GM04503 (cell line): ENCODE measurements at regions not wholly inside any gene's neighbourhood (a gene's known extent, or its start where the extent isn't known, plus 50 kb on each side); places are given as distances from the start of the nearest gene placed in this dataset.
"Not testable (repeated sequence)": the region's sequence is repeated elsewhere in the genome, so short reads cannot be mapped to it uniquely, and the experiment has no call there.

Source experiments
- DNase-seq: peaks from one replicate; pipeline ENCODE4 v3.0.0-alpha.2; 2012; ENCODE audit warnings: low read depth

- not testable (repeated sequence) for DNase-seq
Measured at GRCh38 chr2:238723740-238724320, 124.1 kb upstream of the TWIST2 start.

GRCh38 chr2:238724728-238725127 is 123.2 kb upstream of the TWIST2 start:
- DNase-seq: no peak

GRCh38 chr2:238725298-238725697 is 122.6 kb upstream of the TWIST2 start:
- DNase-seq: no peak

GRCh38 chr2:238726670-238727584 is 121.0 kb upstream of the TWIST2 start:
- DNase-seq: no peak

DNA sequence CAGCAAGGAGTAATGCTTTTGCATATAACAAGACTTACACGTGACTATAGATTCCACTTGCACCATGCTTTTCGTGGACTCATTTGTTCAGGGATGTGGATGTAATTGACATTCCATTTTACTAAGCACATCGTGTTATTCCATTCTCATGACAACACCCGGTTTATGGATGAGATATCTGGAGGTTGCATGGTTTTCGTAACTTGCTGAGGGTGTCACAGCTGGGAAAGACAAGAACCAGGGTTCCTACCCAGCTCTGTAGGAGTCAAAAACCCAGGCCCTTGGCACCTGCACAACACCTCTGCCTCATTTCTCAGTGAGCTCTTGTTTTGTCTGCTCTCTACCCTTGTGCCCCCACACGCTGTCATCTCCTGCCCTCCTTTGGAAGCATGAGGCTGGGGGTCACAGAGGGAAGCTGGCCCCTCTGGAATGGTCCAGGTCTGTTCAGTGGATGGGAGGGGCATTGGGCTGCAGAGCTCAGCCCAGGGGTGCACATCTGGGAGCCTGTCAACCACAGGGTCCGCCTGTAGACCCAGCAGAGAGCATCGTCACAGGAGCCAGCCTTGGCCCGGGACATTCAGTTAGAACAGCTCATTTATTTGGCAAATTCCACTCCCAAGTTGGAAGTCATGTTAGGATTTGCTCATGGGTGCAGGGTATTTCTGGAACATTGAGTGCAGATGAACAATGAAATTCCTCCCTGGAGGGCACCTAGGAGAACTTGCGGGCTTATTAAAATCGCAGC is 120.1 kb upstream of the TWIST2 start:
- DNase-seq: peak; percentile 99

- DNase-seq: peak; percentile 100
Measured at GRCh38 chr2:238728330-238729260, 119.3 kb upstream of the TWIST2 start.

DNA sequence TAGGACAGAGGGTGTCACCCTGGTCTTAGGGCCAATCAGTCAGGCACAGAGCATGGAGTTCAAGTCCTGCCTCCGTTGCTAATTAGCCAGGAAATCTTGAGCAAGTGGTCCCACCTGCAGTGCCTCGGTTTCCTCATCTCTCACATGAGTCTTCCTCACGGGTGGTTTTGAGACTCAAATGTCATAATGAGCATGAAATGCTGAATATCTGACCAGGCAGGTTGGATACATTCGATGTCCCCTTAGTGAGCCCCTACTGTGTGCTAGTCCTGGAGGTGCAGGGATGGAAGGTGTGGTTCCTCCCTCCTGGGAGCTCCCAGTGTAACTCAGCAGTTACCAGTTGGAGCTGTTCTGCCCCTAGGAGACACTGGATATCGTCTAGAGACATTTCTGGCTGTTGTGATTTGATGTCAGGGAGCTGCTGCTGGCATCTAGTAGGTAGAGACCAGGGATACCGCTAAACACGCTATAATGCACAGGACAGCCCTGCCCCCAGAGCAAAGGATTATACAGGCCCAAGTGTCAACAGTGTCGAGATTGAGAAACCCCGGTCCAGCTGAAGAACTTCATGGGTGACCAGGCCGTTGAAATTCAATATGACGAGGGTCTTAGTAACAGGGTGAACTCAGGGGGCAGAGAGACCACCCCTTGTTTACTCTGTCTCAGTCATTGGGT is 118.5 kb upstream of the TWIST2 start:
- no peak for DNase-seq

DNA sequence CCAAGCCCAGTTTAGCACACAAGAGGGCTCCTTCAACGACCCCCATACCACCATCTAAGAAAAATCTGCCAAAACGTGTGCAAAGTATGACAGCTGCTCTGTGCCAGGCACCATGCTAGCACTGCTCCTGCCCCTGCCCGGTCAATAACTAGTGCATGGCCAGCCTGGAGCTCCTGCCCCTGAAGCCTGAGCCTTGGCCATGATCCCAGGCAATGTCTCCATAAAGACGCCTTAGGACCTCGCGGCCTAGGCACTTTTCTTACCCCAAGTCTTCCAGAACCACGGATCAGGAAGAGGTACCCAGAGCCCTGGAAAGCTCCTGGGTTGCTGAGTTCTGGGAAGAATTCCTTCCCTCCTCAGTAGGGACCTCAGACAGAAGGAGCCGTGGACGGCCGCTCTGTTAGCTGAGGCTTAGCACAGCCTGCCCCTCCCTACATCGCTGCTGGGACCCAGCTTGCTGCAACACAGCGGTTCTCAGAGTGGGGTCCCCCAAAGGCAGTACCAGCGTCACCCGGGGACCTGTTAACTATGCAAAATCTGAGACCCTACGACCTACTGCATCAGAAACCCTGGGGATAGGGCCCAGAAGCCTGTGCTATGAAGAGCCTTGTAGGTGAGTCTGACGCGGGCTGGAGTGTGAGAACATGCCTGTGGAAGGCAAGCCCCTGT is 117.8 kb upstream of the TWIST2 start:
- no peak for DNase-seq

- no peak for DNase-seq
Measured at GRCh38 chr2:238730881-238731280, 117.0 kb upstream of the TWIST2 start.

GRCh38 chr2:238731961-238732360 is 115.9 kb upstream of the TWIST2 start:
- peak; percentile 71 for DNase-seq

GRCh38 chr2:238738917-238739316 is 109.0 kb upstream of the TWIST2 start:
- no peak for DNase-seq

DNA sequence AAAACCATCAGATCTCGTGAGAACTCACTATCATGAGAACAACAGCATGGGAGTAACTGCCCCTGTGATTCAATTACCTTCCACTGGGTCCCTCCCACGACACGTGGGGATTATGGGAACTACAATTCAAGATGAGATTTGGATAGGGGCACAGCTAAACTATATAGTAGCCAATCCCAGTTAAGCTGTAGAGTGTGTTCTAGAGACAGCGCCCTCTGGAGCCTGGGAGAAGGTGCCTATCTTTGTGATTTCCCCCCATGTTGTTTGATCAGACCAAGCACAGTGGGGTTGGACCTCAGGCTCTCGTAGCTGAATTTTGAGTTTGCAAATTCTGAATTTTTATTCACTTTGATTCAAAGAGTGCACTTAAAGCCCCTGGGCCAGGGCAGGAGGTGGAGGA is 108.2 kb upstream of the TWIST2 start:
- DNase-seq: no peak

DNA sequence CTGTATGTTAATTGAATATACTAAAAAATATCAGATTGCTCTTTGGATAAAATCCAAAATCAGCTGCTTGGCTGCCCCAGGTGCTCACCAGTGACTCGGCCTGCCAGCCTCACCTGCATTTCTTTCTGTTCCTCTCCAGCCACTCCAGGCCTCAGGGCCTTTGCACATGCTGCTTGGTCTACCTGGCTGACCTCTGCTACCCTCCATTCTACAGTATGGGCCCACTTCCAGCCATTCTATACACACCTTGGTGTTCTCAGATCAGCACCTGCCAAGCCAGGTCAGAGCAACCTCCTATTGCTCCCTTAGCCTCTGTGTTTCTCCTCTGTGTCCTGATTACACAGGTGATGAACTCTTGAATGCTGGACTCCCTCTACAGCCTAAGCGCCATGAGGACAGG is 106.6 kb upstream of the TWIST2 start:
- no peak for DNase-seq

DNA sequence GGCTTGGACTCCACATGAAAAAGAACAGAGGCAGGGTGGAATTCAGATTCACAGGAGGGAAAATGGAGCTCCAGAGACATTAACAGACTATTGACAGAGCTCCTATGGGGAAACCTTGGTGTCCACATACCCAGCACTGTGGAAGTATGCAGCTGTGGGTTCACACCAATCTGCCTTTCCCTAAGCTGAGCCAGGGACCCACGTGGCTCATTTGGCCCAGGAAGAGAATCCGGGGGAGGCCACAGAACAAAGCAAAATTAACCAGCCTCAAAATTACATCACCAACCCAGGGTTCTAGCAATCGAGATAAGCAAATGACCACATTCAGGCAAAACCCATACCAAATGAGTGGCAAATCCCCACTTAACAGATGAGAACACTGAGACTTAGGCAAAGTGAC is 105.8 kb upstream of the TWIST2 start:
- no peak for DNase-seq

GRCh38 chr2:238742664-238743063 is 105.2 kb upstream of the TWIST2 start:
- DNase-seq: no peak

DNA sequence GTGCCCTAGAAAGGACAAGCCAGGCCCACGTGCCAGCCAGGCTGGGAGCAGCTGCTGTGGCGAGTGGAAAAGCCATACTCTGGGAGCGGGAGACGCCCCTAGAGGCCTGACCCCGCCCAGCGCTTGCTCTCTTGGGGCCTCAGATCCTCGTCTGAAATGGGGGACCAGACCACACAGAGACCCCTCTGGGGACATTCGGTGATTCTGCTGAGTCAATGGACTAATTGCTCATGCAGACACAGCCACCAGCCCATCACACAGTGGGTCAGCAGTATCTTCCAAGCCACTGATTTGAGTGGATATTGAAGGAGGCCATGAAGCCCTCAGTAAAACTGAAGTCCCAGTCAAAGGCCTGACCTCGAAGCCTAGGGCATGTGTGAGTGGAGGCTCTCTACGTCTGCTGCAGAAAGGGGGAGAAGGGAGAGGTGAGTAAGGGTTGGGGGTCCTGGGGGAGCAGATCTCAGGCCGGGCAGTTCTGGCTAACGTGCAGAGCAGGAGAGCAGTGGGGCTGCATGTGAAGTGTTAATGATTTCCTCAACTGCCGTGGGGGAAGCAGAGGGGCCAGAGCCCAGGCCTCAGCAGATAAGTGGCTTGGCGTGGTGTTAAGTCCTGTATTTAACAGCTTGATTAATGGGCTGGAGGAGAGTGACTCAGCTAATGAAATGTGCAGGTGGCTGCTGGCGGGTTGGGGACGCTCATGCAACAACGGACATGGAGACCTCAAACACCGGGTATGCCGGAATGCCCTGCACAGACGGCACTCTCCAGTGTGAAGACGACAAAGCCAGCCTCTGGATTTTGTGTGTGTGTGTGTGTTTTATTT is 104.4 kb upstream of the TWIST2 start:
- DNase-seq: no peak

GRCh38 chr2:238744951-238745350 is 102.9 kb upstream of the TWIST2 start:
- DNase-seq: no peak

- DNase-seq: no peak
Measured at GRCh38 chr2:238745997-238746396, 101.9 kb upstream of the TWIST2 start.

GRCh38 chr2:238747114-238747513 is 100.8 kb upstream of the TWIST2 start:
- DNase-seq: no peak

- DNase-seq: no peak
Measured at GRCh38 chr2:238747557-238747956, 100.3 kb upstream of the TWIST2 start.
